ENCODE measurements at regions not wholly inside any gene's neighbourhood (a gene's known extent, or its start where the extent isn't known, plus 50 kb on each side); places are given as distances from the start of the nearest gene placed in this dataset.
A peak's percentile ranks its signal among the peaks of the same experiment; 100 is the strongest.

- TF ChIP-seq, protein P1, sequence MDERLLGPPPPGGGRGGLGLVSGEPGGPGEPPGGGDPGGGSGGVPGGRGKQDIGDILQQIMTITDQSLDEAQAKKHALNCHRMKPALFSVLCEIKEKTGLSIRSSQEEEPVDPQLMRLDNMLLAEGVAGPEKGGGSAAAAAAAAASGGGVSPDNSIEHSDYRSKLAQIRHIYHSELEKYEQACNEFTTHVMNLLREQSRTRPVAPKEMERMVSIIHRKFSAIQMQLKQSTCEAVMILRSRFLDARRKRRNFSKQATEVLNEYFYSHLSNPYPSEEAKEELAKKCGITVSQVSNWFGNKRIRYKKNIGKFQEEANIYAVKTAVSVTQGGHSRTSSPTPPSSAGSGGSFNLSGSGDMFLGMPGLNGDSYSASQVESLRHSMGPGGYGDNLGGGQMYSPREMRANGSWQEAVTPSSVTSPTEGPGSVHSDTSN (CRISPR knock-in tag; IDR thresholded peaks at IDR 0.05; ENCODE audit: low read depth): no peak
- TF ChIP-seq, protein P1 (tag; conservative IDR thresholded peaks at IDR 0.05; ENCODE audit: low read depth): peak; percentile 49
- no peak for TF ChIP-seq CHD1 (IDR thresholded peaks at IDR 0.05; ENCODE audit: low read length)
- TF ChIP-seq TCF7L2 (IDR thresholded peaks at IDR 0.05; ENCODE audit: low read depth, low read length): no peak
- no peak for TF ChIP-seq KAT2B (IDR thresholded peaks at IDR 0.05; ENCODE audit: low read depth, low read length)
- TF ChIP-seq REST (IDR thresholded peaks at IDR 0.05; ENCODE audit: borderline replicate concordance): peak; percentile 43; the same call in 1 of the 2 replicates
- no peak for TF ChIP-seq REST (CRISPR knock-in tag; IDR thresholded peaks at IDR 0.05; ENCODE audit: low read depth)
- TF ChIP-seq, protein P2, sequence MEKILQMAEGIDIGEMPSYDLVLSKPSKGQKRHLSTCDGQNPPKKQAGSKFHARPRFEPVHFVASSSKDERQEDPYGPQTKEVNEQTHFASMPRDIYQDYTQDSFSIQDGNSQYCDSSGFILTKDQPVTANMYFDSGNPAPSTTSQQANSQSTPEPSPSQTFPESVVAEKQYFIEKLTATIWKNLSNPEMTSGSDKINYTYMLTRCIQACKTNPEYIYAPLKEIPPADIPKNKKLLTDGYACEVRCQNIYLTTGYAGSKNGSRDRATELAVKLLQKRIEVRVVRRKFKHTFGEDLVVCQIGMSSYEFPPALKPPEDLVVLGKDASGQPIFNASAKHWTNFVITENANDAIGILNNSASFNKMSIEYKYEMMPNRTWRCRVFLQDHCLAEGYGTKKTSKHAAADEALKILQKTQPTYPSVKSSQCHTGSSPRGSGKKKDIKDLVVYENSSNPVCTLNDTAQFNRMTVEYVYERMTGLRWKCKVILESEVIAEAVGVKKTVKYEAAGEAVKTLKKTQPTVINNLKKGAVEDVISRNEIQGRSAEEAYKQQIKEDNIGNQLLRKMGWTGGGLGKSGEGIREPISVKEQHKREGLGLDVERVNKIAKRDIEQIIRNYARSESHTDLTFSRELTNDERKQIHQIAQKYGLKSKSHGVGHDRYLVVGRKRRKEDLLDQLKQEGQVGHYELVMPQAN (IDR thresholded peaks at IDR 0.05; ENCODE audit: borderline replicate concordance): no peak
- peak; percentile 31; the same call in 1 of the 2 replicates for TF ChIP-seq SMC3 (conservative IDR thresholded peaks at IDR 0.05; ENCODE audit: insufficient read depth, low read depth, low read length)
- TF ChIP-seq PYGO2 (tag; IDR thresholded peaks at IDR 0.05): no peak
- TF ChIP-seq, protein P3, sequence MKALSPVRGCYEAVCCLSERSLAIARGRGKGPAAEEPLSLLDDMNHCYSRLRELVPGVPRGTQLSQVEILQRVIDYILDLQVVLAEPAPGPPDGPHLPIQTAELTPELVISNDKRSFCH (CRISPR knock-in tag; IDR thresholded peaks at IDR 0.05): no peak
- TF ChIP-seq, protein P3 (tag; IDR thresholded peaks at IDR 0.05): no peak
- TF ChIP-seq LARP7 (IDR thresholded peaks at IDR 0.05): no peak
- TF ChIP-seq RAD21 (CRISPR knock-in tag; conservative IDR thresholded peaks at IDR 0.05 in 1 of 2, IDR thresholded peaks at IDR 0.05 in 1 of 2): peak; percentile 73 to 75
Measured at GRCh38 chr3:69671082-69671952, 67.9 kb upstream of the MITF start (continued).
